Muscle layer of colon (tissue), 2 donors: ENCODE measurements at regions not wholly inside any gene's neighbourhood (a gene's known extent, or its start where the extent isn't known, plus 50 kb on each side); places are given as distances from the start of the nearest gene placed in this dataset.
"Not testable (repeated sequence)": the region's sequence is repeated elsewhere in the genome, so short reads cannot be mapped to it uniquely, and the experiment has no call there.

Experiments used
- H3K27ac ChIP-seq: one replicate; pipeline ENCODE4 v1.7.0; 2013; ENCODE audit warnings: low read depth, mild to moderate bottlenecking, low read length, moderate library complexity
- H3K27me3 ChIP-seq, 2 donors: one replicate each; pipeline ENCODE4 v1.7.0; 2013; ENCODE audit warnings: low read length in 2 of 2, mild to moderate bottlenecking in 2 of 2; ENCODE audit not compliant: insufficient read depth in 2 of 2, control insufficient read depth in 1 of 2
- H3K36me3 ChIP-seq: one replicate; pipeline ENCODE4 v1.7.0; 2013; ENCODE audit warnings: mild to moderate bottlenecking, low read length; ENCODE audit not compliant: insufficient read depth
- H3K4me1 ChIP-seq: one replicate; pipeline ENCODE4 v1.7.0; 2013; ENCODE audit warnings: mild to moderate bottlenecking, low read length; ENCODE audit not compliant: insufficient read depth
- H3K4me3 ChIP-seq, 2 donors: one replicate each; pipeline ENCODE4 v1.7.0; 2013; ENCODE audit warnings: low read length in 2 of 2, low read depth in 1 of 2, mild to moderate bottlenecking in 1 of 2, moderate library complexity in 1 of 2
- H3K9ac ChIP-seq: one replicate; pipeline ENCODE4 v1.7.0; 2013; ENCODE audit warnings: low read length
- H3K9me3 ChIP-seq: one replicate; pipeline ENCODE4 v1.7.0; 2013; ENCODE audit warnings: mild to moderate bottlenecking, low read length
- donor health status: abdominal sarcoma.
- donor health status: Adenocarcinoma of cecum.

DNA sequence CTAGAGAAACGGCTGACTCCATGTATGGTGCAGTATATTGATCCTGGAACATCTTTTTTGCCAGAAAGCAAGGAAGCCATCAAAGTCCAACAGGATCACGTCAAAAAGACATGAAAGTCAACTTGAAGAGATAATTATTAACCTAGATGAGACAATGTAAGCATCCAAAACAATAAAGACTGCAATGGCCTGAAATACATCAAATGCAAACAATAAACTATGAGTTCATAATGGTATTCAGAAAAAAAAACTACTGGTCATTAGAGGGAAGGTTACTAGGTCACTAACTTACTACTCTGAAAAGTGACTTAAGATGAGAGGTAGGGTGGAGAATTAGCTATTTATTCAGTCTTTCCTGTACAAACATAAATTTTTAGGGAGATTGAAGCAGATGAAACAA lies 75.3 kb upstream of the OR4F16 start:
- H3K9ac ChIP-seq, H3K9me3 ChIP-seq, H3K27me3 ChIP-seq, H3K36me3 ChIP-seq, H3K4me1 ChIP-seq, H3K4me3 ChIP-seq, H3K27ac ChIP-seq: not testable (repeated sequence)

DNA sequence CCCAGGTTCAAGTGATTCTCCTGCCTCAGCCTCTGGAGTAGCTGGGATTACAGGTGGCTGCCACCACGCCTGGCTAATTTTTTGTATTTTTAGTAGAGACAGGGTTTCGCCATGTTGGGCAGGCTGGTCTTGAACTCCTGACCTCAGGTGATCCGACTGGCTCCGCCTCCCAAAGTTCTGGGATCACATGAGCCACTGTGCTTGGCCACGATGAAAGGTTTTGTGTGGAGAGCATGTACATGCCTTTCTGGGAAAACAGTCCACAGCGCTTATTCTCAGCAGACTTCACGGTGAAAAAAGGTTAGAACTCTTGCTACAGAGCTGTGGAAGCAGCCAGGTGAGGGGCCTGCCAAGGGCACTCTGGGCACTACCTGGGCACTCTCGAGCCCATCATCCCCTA lies 85.0 kb upstream of the OR4F16 start:
- H3K4me3 ChIP-seq, H3K36me3 ChIP-seq, H3K9ac ChIP-seq, H3K4me1 ChIP-seq, H3K27ac ChIP-seq, H3K9me3 ChIP-seq, H3K27me3 ChIP-seq: not testable (repeated sequence)

- not testable (repeated sequence) for H3K9ac ChIP-seq, H3K9me3 ChIP-seq, H3K36me3 ChIP-seq, H3K4me1 ChIP-seq, H3K27me3 ChIP-seq
- Histone ChIP-seq H3K27ac (peak overlapping the region; percentile 52), H3K4me3 (peak overlapping the region; percentile 14 to 43)
These were observed 91.2 kb upstream of the OR4F16 start for GRCh38 chr1:777480-778180.

GRCh38 chr1:778451-779278 lies 92.2 kb upstream of the OR4F16 start:
- H3K27ac ChIP-seq = peak overlapping the region; percentile 78
- H3K4me1 ChIP-seq, H3K36me3 ChIP-seq, H3K27me3 ChIP-seq, H3K9ac ChIP-seq, H3K9me3 ChIP-seq: not testable (repeated sequence)
- H3K4me3 ChIP-seq = peak overlapping the region; percentile 38 to 43

DNA sequence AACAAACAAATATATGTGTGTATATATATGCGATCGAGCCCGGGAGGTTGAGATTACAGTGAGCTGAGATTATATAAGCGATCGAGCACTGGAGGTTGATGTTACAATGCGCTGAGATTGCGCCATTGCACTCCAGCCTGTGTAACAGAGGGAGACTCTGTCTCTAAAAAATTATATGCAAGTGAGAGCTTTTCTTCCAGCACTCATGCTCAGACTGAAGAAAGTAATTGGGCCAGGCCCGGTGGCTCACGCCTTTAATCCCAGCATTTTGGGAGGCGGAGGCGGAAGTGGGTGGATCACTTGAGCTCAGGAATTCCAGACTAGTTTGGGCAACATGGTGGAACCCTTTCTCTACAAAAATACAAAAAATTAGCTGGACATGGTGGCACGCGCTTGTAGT lies 93.2 kb upstream of the OR4F16 start:
- H3K36me3 ChIP-seq, H3K4me1 ChIP-seq, H3K9me3 ChIP-seq, H3K9ac ChIP-seq, H3K4me3 ChIP-seq, H3K27me3 ChIP-seq, H3K27ac ChIP-seq: not testable (repeated sequence)

DNA sequence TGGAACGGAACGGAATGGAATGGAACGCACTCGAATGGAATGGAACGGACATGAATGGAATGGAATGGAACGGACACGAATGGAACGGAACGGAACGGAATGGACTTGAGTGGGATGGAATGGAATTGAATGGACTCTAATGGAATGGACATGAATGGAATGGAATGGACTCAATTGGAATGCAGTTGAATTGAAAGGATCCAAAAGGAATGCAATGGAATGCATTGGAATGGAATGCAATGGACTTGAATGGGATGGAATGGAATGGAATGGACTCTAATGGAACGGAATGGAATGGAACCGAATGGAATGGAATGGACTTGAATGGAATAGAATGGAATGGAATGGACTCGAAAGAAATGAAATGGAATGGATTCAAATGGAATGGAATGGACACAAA lies 102.4 kb upstream of the OR4F16 start:
- Histone ChIP-seq H3K9ac (no peak overlapping the region), H3K27me3 (no peaks in the 10 kb centered on the region), H3K27ac (no peak overlapping the region), H3K4me3 (no peak overlapping the region), H3K9me3 (no peaks in the 10 kb centered on the region), H3K4me1 (no peaks in the 10 kb centered on the region), H3K36me3 (no peaks in the 10 kb centered on the region)

DNA sequence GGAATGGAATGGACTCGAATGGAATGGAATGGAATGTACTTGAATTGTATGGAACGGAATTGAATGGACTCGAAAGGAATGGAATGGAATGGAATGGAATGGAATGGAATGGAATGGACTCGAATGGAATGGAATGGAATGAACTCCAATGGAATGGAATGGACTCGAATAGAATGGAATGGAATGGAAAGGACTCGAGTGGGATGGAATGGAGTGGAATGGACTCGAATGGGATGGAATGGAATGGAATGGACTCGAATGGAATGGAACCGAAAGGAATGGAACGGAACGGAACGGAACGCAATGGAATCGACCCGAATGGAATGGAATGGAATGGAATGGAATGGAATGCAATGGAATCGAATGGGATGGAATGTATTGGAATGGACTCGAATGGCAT lies 103.2 kb upstream of the OR4F16 start:
- not testable (repeated sequence) for H3K9me3 ChIP-seq, H3K4me3 ChIP-seq, H3K27ac ChIP-seq, H3K27me3 ChIP-seq, H3K36me3 ChIP-seq, H3K9ac ChIP-seq, H3K4me1 ChIP-seq

DNA sequence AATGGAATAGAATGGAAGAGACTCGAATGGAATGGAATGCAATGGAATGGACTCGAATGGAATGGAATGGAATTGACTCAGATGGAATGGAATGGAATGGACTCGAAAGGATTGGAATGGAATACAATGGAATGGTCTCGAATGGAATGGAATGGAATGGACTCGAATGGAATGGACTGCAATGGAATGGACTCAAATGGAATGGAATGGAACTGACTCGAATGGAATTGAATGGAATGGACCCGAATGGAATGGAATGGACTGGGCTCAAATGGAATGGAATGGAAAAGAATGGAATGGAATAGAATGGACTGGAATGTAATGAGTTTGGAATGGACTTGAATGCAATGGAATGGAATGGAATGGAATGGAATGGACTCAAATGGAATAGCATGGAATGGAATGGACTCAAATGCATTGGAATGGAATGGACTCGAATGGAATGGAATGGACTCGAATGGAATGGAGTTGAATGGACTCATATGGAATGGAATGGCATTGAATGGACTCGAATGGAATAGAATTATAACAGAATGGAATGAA lies 104.0 kb upstream of the OR4F16 start:
- H3K9me3 ChIP-seq, H3K27ac ChIP-seq, H3K4me3 ChIP-seq, H3K9ac ChIP-seq, H3K36me3 ChIP-seq, H3K27me3 ChIP-seq, H3K4me1 ChIP-seq: not testable (repeated sequence)

DNA sequence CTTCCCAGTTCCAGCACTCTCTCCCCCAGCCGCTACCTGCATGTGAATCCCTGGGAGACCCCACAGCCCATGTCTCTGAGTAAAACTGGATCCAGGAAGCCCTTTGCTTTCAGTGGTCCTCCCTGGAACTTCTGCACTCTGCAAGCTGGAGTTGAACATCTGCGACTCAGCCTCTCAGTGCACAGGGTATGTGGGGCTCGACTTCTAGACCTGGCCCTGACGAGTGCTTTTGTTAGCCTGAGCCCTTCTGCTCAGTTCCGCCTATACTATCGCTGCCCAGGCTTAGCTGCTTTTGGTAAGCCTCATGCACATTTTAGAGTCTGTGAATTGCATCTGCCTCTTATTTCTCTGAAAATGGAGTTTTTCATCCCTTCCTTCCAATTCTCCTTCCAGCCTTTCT lies 107.9 kb upstream of the OR4F16 start:
- not testable (repeated sequence) for H3K9ac ChIP-seq, H3K27me3 ChIP-seq, H3K36me3 ChIP-seq, H3K4me3 ChIP-seq, H3K4me1 ChIP-seq, H3K9me3 ChIP-seq, H3K27ac ChIP-seq

- not testable (repeated sequence) for H3K9me3 ChIP-seq, H3K36me3 ChIP-seq, H3K4me1 ChIP-seq, H3K4me3 ChIP-seq, H3K27me3 ChIP-seq, H3K27ac ChIP-seq, H3K9ac ChIP-seq
These were observed 108.6 kb upstream of the OR4F16 start for GRCh38 chr1:794918-795584.

DNA sequence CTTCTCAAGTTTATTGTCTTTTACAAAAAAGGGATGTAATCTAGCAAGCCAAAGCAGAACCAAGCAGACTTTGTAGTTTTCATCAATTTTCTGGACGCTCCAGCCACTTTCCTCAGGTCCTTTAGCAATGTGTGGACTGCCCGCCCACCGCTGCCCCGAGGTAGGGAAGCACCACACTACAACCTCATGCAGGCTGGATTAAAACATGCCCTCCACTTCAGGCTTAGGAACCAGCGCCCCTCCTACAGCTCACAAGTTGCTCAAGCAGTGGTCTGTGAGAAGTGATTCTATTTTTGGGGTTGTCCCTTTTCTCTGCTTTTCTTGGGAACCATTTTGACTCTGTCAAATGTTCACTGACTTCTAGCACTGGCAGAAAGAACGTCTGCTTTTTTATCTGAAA lies 111.2 kb upstream of the OR4F16 start:
- H3K9ac ChIP-seq, H3K27me3 ChIP-seq, H3K4me1 ChIP-seq, H3K4me3 ChIP-seq, H3K36me3 ChIP-seq, H3K27ac ChIP-seq, H3K9me3 ChIP-seq: not testable (repeated sequence)
